HL-60/S4 treated with retinoic acid at 250 ng/mL for 4 days and 3 days (cell line): ENCODE measurements at regions not wholly inside any gene's neighbourhood (a gene's known extent, or its start where the extent isn't known, plus 50 kb on each side); places are given as distances from the start of the nearest gene placed in this dataset.
"Not testable (repeated sequence)": the region's sequence is repeated elsewhere in the genome, so short reads cannot be mapped to it uniquely, and the experiment has no call there.

Experiments
- in situ Hi-C: fragments of 300-500 bp; cut with MboI; formaldehyde crosslinking; loops from 2 replicates; pipeline ENCODE4 v1.7.0; 2022; ENCODE audit warnings: low sequenced_read_pairs

GRCh38 chr17:71633391-71633849 is 487.4 kb upstream of the SOX9 start:
- in situ Hi-C loops, result no loop called here

DNA sequence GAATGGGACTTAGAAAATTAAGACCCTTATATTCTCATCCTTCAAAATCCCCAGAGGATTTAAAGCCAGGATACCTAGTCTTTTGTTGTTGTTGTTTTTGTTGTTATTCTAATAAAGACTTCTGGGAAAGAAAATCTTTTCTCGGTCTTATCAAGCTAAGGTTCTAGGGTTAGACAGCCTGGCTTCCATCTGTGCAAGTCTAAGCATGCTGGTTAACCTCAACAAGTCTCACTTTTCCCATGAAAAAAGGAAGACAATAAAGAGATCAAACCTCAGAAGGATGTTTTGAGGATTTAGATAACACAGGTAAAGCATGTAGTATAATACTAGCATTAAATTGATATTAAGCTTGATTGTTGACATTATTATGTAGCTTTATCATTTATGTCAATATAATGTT is 486.4 kb upstream of the SOX9 start:
- in situ Hi-C loops, result no loop called here

DNA sequence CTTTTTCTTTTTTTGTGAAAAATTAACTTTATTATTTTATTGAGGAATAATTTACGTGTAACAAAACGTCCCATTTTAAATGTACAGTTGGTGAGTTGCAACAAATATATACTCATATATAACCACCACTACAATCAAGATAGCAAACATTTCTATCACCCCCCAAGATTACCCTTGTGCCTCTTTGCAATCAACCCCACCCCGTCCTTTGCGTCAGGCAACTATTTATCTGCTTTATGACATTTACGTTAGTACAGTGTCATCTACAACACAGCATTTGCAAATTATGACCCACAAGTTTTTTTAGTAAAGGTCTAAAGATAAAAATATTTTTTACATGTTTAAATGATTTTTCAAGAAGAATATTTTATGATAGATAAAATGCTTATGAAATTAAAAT is 485.6 kb upstream of the SOX9 start:
- in situ Hi-C loops, result no loop called here

GRCh38 chr17:71636644-71637043 is 484.2 kb upstream of the SOX9 start:
- in situ Hi-C loops, result no loop called here

DNA sequence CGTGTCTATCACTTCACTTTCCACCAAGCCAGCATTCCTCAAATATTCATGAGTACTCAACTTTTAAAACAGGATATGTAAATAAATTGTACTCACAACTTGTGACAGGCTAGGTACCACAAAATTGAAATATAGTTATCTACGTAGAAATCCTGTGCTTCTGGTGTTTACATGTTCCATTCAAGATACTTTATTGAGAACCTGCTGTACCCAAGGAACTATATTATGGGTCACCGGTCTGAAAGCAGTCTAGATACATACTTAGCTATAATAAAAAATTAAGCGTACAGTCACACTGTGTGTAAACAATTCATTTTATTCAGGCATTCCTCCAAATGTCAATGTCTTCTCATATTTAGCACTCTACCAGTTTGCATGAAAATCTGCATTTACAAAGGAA is 482.2 kb upstream of the SOX9 start:
- in situ Hi-C loops, result no loop called here

- in situ Hi-C loops, result no loop called here
Observed at GRCh38 chr17:71639865-71640264, 481.0 kb upstream of the SOX9 start.

- in situ Hi-C loops, result not testable (repeated sequence)
Observed at GRCh38 chr17:71646890-71647289, 473.9 kb upstream of the SOX9 start.

DNA sequence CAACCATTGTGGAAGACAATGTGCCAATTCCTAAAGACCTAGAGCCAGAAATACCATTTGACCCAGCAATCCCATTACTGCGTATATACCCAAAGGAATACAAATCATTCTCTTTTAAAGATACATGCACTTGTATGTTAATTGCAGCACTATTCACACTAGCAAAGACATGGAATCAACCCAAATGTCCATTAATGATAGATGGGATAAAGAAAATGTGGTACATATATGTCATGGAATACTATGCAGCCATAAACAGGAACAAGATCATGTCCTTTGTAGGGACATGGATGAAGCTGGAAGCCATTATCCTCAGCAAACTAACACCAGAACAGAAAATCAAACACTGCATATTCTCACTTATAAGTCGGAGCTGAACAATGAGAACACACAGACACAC is 472.5 kb upstream of the SOX9 start:
- in situ Hi-C loops, result not testable (repeated sequence)

- in situ Hi-C loops, result no loop called here
Observed at GRCh38 chr17:71649941-71650350, 470.9 kb upstream of the SOX9 start.

DNA sequence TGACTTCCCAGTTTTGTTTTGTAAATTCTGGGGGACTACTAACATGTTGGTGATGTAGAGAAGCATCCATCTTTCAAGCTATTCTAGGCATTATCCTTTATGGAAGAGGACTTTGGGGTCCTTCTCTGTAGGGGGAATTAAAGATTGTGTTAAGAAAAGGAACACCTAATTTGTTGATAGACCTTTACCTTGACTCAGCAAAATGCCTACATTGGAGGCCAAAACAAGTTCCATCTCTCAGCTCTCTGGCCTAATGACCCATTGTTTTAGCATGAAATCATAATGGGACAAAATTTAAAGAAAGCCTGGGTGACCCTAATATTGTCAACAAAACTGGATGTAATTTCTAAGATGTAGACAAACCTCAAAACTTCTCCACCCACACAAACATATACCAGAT is 465.3 kb upstream of the SOX9 start:
- in situ Hi-C loops, result no loop called here

DNA sequence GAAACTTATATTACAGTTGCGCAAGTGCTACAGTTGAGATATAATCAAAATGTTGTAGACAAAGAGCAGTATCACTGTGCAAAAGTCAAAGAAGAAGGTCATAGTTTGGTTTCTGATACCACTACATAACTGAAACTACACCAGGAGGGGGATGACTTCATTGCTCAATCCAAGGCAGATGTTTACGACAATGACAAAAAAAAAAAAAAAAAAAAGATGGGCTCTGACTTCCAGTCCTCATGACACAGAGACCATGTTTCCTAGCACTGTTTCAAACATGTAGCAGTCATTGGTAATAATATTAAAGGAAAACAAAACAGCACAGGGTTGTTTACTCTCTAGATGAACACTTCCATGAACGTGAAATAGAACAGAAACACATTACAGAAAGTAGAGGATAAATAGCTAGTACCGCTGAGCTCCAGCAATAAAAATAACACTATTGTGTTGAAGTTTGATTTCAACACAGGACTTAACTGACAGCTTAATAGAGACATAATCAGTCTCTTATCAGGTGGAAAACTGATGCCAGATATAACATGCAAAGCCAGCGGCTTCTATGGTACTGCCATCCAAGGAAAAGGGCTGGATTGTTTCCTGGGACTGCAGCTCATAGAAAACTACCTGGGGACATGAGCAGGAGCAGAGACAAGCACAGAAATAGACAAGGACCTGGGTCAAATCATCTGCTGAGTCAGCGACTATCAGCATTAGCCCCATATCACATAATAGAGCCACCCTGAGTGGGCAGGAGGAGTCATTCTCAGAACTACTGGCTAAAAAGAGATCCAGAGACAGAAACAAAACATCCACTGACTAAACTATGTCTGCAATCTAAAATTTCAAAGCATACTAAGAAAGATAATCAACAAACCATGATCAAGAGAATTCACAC is 463.6 kb upstream of the SOX9 start:
- in situ Hi-C loops, result no loop called here

DNA sequence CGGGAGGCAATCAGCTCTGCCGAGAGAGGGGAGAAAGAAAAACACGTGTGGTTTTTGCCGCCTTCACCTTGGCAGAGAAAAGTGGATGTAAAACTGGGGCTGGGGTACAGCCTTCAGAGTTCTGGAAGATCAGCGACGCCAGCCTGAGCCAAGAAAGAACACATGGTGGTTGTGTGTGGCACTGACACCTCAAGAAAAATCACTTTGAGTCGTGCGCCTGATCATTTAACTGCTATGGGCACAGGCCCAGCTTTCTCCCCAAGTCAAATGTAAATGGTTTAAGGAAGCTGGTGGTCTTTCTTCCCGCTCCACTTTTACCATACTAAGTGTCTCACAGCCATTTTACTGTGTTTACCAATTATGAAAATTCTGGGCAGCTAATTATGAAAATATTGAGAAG is 461.8 kb upstream of the SOX9 start:
- in situ Hi-C loops, result no loop called here

DNA sequence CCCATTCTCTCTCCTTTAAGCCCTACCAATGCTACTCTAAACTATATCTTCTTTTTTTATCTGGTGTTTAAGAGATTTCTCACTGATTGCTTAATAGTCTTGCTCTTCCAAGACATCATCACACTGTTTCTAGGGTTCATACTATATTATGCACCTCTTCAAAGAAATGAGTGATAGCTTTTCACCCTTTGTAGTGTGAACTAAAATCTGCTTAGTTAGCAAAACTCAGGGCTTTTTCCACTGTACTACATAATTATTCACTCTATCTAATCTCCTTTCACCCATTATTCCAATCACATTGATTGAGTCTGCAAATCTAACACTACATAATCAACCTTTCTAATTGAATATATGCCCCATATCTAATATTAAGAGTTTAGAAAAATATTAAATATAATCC is 456.0 kb upstream of the SOX9 start:
- in situ Hi-C loops, result no loop called here

- in situ Hi-C loops, result no loop called here
Observed at GRCh38 chr17:71666047-71666446, 454.8 kb upstream of the SOX9 start.

- in situ Hi-C loops, result no loop called here
Observed at GRCh38 chr17:71667661-71668060, 453.2 kb upstream of the SOX9 start.

GRCh38 chr17:71668807-71669206 is 452.0 kb upstream of the SOX9 start:
- in situ Hi-C loops, result no loop called here

DNA sequence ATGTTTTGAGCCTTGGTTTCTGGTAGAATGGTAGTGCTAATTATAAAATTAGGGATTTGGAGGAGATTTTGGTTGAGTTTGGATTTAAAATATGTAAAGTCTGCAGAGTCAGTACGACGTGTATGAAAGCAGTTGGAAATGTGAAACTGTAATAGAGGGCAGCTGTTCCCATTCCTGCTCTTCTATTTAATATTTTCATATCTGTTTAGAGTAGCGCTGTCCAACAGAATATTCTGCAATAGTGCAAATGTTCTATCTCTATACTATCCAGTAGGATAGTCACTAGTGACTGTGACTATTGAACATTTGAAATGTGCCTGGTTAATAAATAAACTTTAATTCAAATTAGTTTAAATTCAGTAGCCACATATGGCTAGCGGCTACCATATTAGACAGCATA is 443.4 kb upstream of the SOX9 start:
- in situ Hi-C loops, result no loop called here

DNA sequence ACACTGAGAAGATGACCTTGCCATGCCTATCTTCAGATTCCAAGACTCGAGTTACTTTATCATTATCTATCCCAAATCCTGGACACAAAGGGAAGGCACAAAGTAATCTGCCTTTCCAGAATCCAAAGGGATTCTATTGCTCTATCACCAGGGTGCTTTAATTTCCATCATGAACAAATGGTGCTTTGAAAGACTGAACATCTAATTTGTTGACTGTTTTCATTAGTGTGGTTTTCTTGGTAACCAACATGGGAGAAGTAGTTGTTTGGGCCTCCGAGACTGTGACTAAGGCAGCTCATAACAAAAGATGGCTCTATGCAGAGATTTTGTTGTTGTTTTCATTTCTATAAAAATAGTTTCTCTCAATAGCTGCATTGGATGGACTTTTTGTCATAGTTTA is 441.0 kb upstream of the SOX9 start:
- in situ Hi-C loops, result no loop called here

DNA sequence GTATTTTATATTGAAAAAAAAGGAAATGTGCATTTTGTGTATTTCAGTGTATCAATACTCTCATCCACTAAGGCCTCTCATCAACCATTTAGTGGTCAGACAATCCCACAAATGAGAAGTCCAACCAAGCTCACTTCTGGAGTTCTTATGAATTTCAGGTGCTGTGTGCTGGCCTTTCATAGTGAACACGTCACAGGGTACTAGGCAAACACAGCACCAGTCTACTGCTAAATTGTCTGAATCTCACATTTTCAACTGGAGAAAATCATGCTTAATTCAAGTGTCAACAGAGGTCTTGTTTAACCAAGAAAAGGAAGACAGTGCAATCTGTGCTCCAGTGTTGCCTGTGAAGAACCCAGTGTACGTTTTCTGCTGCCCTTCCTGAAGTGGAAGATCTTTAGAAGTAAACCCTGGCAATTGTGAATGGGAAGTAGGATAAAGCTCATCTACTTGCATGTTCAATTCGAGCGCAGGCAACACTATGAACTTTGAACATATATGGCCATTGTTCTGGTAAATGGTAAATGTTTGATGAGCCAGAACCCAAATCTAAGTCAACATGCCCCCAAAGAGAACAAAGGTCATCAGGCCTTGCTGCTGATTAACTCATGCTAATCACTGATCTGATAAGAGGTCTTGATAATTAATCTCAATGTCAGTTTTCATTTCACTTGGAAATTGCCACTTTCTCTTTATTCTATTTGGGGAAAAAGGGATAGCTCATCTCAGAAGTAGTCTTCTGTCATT is 439.2 kb upstream of the SOX9 start:
- in situ Hi-C loops, result no loop called here

- in situ Hi-C loops, result no loop called here
Observed at GRCh38 chr17:71682174-71682494, 438.7 kb upstream of the SOX9 start.

DNA sequence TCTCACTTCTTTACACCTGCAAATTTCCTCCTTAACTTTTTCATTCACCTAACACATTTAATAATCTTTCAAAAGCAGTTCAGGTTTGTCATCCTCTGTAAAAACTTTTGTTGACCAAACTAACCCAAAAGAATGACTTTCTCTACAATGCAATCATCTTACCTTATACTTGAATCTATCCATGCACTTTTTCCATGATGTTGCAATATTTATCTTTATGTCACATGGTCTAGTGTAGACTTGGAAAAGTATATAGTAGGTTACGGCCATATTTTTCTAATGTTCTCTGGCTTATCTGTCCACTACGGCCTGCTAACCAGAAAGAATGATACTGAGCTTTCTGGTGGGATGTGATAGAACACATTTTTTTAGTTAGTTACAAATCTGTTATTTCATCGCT is 431.0 kb upstream of the SOX9 start:
- in situ Hi-C loops, result no loop called here

GRCh38 chr17:71699907-71700306 is 420.9 kb upstream of the SOX9 start:
- in situ Hi-C loops, result no loop called here
